ENCODE measurements at regions not wholly inside any gene's neighbourhood (a gene's known extent, or its start where the extent isn't known, plus 50 kb on each side); places are given as distances from the start of the nearest gene placed in this dataset.
A peak's percentile ranks its signal among the peaks of the same experiment; 100 is the strongest.

DNA sequence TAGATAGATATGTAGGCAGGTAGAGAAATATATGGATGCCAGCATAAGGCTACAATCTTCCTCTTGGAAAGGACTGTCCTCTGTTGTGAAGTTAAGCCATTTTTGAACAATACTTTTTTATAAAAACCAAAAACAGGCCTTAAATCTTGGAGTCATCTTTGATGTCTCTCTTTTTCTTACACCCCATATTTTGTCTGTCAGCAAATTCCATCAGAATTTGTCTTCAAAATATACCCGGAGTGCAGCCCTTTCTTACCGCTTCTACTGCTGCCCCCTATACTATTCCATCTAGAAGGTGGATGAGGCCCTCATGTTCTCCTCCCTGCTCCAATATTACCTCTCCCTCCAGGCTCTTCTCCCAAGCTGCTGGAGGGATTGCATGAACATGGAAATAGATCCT is 326.5 kb downstream of the HAPSTR1 start:
- no peak for DNase-seq

GRCh38 chr16:9419161-9419560 is 327.7 kb downstream of the HAPSTR1 start:
- DNase-seq, result no peak

DNA sequence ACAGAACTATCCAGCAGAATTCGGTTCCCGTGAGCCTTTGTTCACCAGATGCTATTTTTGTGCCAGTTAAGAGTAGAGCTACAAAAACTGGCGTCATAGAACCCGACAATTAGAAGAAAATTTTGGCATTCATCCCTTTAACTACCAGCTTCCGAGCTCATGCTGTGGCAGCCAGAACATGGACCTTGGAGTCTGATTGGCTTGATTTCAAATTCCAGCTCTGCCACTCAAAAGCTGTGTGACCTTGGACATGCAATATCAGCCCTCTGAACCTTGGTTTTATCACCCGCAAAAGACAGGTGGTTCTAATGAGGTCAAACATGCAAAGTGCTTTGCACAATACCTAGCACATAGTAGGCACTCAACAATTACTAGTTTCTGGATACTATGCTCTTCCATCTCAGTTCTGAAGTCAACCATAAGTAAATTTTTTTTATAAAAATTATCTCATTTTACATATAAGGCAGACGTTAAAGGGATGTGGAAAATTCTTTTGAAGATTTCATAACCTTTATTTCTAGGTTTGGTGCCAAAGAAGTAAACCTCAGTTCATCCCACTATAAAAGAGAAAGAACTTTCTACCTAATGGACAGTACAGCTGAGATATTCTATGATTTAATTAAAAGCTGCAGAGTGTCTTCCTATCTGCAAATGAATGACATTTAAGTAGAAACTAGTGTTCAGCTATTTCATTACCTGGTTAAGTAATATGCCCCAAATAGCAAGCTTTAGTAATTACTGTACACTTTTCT is 331.5 kb downstream of the HAPSTR1 start:
- DNase-seq, result no peak

GRCh38 chr16:9425236-9425635 is 333.8 kb downstream of the HAPSTR1 start:
- DNase-seq, result no peak

- DNase-seq, result no peak
Measured at GRCh38 chr16:9428355-9429005, 337.0 kb downstream of the HAPSTR1 start.

- DNase-seq, result peak in 1 of 14 donors; percentile 1
Measured at GRCh38 chr16:9429646-9430330, 338.3 kb downstream of the HAPSTR1 start.

DNA sequence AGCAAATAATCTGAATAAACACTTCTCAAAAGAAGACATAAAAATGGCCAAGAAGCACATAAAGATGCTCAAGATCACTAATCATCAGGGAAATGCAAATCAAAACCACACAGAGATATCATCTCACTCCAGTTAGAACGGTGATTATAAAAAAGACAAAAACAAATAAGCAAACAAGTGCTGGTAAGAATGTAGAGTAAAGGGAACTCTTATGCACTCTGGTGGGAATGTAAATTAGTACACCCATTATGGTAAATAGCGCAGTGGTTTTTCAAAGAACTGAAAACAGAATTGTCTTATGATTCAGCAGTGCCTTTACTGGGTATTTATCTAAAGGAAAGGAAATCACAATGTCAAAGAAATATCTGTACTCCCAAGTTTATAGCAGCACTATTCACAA is 343.2 kb downstream of the HAPSTR1 start:
- DNase-seq, result no peak

GRCh38 chr16:9436175-9436574 is 344.7 kb downstream of the HAPSTR1 start:
- DNase-seq, result no peak

- no peak for DNase-seq
Measured at GRCh38 chr16:9437115-9437514, 345.7 kb downstream of the HAPSTR1 start.

GRCh38 chr16:9438991-9439390 is 347.5 kb downstream of the HAPSTR1 start:
- no peak for DNase-seq

- DNase-seq, result no peak
Measured at GRCh38 chr16:9441012-9441411, 349.6 kb downstream of the HAPSTR1 start.

DNA sequence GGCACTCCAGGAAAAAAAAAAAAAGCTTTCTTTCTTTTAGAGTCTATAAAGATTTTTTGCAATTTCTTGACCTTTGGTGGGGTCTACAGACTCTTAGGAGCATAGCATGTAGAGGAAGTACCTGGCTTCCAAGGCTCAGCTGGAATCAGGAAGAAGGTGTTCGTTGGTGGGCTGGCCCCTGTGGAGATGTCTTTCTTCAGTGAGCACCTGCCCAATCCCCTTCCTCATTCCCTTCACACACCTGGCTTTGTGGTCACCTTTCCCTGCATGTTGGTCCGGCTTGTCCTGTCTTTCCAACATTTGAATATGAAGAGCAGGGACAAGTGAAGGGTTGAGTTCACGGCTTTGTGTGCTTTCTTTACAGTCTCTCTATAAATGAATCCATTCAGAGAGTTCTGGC is 352.4 kb downstream of the HAPSTR1 start:
- no peak for DNase-seq

DNA sequence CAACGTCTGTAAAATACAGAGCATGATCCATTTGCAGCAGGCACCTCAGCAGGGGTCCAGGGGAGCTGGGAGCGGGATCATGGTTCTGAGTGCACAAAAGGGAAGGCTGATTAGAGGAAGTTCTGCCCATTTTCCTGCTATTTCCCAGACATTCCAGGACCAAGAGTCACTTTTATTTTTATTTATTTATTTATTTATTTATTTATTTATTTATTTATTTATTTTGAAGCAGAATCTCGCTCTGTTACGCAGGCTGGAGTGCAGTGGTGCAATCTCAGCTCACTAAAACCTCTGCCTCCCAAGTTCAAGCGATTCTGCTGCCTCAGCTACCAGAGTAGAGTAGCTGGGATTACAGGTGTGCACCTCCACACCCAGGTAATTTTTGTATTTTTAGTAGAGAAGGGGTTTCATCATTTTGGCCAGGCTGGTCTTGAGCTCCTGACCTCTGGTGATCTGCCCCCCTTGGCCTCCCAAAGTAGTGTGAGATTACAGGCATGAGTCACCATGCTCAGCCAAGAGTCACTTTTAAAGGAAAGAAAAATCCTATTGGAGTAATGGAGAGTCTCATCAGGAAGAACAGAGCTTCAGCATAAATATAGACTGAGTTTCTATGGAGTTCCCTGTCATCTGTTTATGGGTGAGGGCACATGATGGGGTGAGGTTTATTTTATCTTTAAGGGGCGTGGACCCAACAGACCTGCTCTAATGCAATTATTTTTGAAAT is 355.2 kb downstream of the HAPSTR1 start:
- DNase-seq, result no peak

GRCh38 chr16:9447195-9447551 is 355.7 kb downstream of the HAPSTR1 start:
- no peak for DNase-seq

- no peak for DNase-seq
Measured at GRCh38 chr16:9447699-9448098, 356.3 kb downstream of the HAPSTR1 start.

DNA sequence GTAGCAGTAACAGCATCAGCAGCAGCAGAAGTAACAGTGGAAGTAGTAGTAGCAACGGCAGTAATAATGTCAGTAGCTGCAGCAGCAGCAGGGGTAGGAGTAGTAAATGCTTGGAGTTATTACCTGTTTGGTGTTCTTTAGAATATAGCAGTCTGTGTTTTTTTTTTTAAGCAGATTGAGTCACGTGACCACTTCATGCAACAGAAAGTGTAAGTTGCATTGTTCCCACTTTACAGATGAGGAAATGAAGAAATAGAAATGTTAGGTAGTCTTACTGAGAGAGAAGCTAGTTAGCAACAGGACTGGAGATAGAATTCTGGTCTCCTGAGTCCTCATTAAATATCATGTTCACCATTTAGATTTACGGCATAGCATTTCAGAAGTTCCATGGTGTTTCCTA is 358.2 kb downstream of the HAPSTR1 start:
- no peak for DNase-seq

DNA sequence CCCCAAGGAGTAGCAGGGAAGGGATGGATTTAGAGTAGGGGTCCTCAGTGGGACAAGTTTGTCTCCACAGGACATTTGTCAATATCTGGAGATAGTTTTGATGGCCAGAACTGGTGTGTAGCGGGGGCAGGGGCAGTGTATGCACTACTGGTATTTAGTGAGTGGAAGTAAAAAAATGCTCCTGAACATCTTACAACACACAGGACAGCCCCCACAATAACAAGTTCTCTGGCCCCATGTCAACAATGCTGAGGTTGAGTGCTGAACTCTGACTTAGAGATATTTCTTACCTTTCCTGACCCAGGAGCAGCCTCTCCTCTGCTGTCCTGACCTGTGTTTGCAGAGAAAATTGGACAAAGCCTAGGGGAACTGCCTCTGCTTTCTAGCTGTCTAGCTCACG is 365.8 kb downstream of the HAPSTR1 start:
- DNase-seq, result no peak

GRCh38 chr16:9458816-9459215 is 367.4 kb downstream of the HAPSTR1 start:
- no peak for DNase-seq

- DNase-seq, result no peak
Measured at GRCh38 chr16:9462984-9463383, 371.5 kb downstream of the HAPSTR1 start.

- no peak for DNase-seq
Measured at GRCh38 chr16:9463461-9463860, 372.0 kb downstream of the HAPSTR1 start.

DNA sequence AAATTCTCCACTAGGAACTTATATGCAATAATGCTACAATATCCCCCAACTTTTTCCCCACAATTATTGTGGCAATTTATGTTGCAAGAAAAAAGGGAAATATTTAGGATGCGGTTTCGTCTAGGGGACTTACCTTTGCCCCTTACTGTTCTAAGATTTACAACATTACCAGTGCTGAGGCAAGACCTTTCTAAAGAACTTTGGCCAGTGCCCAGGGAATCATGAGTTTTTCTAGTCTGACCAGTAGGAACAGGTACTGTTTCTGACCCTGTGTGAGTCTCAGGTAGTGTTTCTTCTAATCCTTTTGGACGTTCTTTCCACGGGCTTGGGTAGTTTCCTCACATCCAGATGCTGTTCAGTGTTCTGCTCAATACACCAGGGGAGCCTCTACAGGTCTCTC is 373.7 kb downstream of the HAPSTR1 start:
- no peak for DNase-seq

DNA sequence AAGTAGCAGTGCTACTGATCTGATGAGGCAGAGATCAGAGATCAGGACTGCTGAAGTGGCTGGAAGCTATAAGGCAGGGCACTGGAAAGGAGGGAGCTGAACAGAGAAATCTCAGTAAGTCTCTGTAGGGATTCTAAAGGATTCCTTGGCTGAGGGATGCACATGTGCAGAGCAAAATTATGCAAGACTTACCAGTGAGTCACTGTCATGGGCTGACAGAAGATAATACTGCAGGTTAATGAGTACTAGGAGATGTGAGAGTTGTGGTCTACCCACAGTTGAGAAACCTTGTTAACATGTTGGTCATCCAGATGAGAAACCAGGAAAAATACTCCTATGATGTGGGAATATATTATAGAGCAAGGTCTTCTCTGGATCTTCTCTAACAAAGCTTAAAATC is 378.1 kb downstream of the HAPSTR1 start:
- DNase-seq, result no peak

- no peak for DNase-seq
Measured at GRCh38 chr16:9476744-9477143, 385.3 kb downstream of the HAPSTR1 start.

Data from C1 segment of cervical spinal cord (tissue), 14 donors.